B cell (primary cell): ENCODE measurements at regions not wholly inside any gene's neighbourhood (a gene's known extent, or its start where the extent isn't known, plus 50 kb on each side); places are given as distances from the start of the nearest gene placed in this dataset.

ENCODE experiments used
- ATAC-seq: fragments of 200-7000 bp; cut with Tn5 transposase; one replicate; pipeline ENCODE4 v1.10.0; 2021; ENCODE audit warnings: low read depth, mild to moderate bottlenecking, moderate number of reproducible peaks, moderate library complexity
- CTCF ChIA-PET: fragments of 350-600 bp; sonication (Branson Sonifier 250); formaldehyde crosslinking; loops from one replicate; lab custom pipeline; 2021; ENCODE audit warnings: antibody characterized with exemption, inconsistent platforms; lab: Charles Lee
- POLR2A ChIA-PET: fragments of 350-600 bp; sonication (Branson Sonifier 250); formaldehyde crosslinking; loops from one replicate; lab custom pipeline; 2021; ENCODE audit warnings: antibody characterized with exemption; lab: Charles Lee
- DNase-seq: peaks from one replicate; pipeline ENCODE4 v3.0.0; 2013
- H2AFZ ChIP-seq: 2 replicates; pipeline ENCODE4 v1.6.1; 2012; ENCODE audit warnings: mild to moderate bottlenecking, low read depth, low read length; ENCODE audit not compliant: insufficient read depth, poor library complexity, severe bottlenecking
- H3K27ac ChIP-seq, 2 donors: 1 replicate in 1 of 2; 2 replicates in 1 of 2; pipeline ENCODE4 v1.5.1; 2012 to 2013; ENCODE audit warnings: low read length in 2 of 2, mild to moderate bottlenecking in 2 of 2, moderate library complexity in 1 of 2
- H3K27me3 ChIP-seq, 4 experiments: fragments of 200-600 bp in 1 of 4; sonication (generic) in 1 of 4; replicated peaks in 1 of 4; 1 replicate in 2 of 4; 2 replicates in 2 of 4; pipeline versions ENCODE4 v1.6.1 to v1.7.0; 2013 to 2016; ENCODE audit warnings: low read length in 3 of 4, mild to moderate bottlenecking in 2 of 4, mixed read lengths in 1 of 4, moderate library complexity in 1 of 4; ENCODE audit not compliant: insufficient read depth in 4 of 4, control insufficient read depth in 3 of 4; ENCODE audit errors: control extremely low read depth in 1 of 4
- H3K36me3 ChIP-seq, 2 experiments: replicated peaks in 1 of 2; 1 replicate in 1 of 2; 2 replicates in 1 of 2; pipeline versions ENCODE4 v1.6.1 to v1.7.1; 2013; ENCODE audit warnings: low read length in 1 of 2; ENCODE audit not compliant: insufficient read depth in 2 of 2, control insufficient read depth in 1 of 2; ENCODE audit errors: control extremely low read depth in 1 of 2, extremely low read depth in 1 of 2
- H3K4me1 ChIP-seq, 2 donors: fragments of 200-600 bp in 1 of 2; sonication (generic) in 1 of 2; 1 replicate in 1 of 2; 2 replicates in 1 of 2; pipeline versions ENCODE4 v1.5.1 to v1.6.1; 2013 to 2017; ENCODE audit warnings: low read length in 2 of 2; ENCODE audit not compliant: control insufficient read depth in 2 of 2, insufficient read depth in 2 of 2
- H3K4me2 ChIP-seq: replicated peaks from 2 replicates; pipeline ENCODE3; 2012; ENCODE audit warnings: mild to moderate bottlenecking, low read depth, low read length; ENCODE audit not compliant: poor library complexity, severe bottlenecking
- H3K4me3 ChIP-seq, 5 experiments: fragments of 200-600 bp in 1 of 5; sonication (generic) in 1 of 5; 1 replicate in 3 of 5; 2 replicates in 2 of 5; pipeline versions ENCODE4 v1.5.1 to v1.7.0; 2011 to 2016; ENCODE audit warnings: low read length in 4 of 5, mild to moderate bottlenecking in 4 of 5, low read depth in 2 of 5, control low read depth in 1 of 5, moderate library complexity in 1 of 5; ENCODE audit not compliant: insufficient read depth in 1 of 5; ENCODE audit errors: control extremely low read depth in 1 of 5, extremely low read depth in 1 of 5
- H3K79me2 ChIP-seq: fragments of 200-600 bp; sonication (generic); one replicate; pipeline ENCODE4 v1.6.0; 2016; ENCODE audit warnings: low read length; ENCODE audit not compliant: control insufficient read depth, insufficient read depth
- H3K9ac ChIP-seq: fragments of 200-600 bp; sonication (generic); 2 replicates; pipeline ENCODE4 v1.6.1; 2017; ENCODE audit warnings: mild to moderate bottlenecking, low read length, moderate library complexity
- H3K9me3 ChIP-seq, 3 donors: one replicate each; pipeline versions ENCODE4 v1.6.1 to v1.7.1; 2013; ENCODE audit warnings: low read length in 2 of 3; ENCODE audit not compliant: control insufficient read depth in 2 of 3, insufficient read depth in 1 of 3; ENCODE audit errors: control extremely low read depth in 1 of 3
- H4K20me1 ChIP-seq: 2 replicates; pipeline ENCODE4 v1.6.0; 2012; ENCODE audit warnings: mild to moderate bottlenecking, low read length; ENCODE audit not compliant: insufficient read depth, control insufficient read depth, poor library complexity, severe bottlenecking
- H3K27ac Mint-ChIP-seq: one replicate; pipeline ENCODE4 v1.8.0; 2021; ENCODE audit warnings: mixed read lengths
- H3K27me3 Mint-ChIP-seq: one replicate; pipeline ENCODE4 v1.8.0; 2021; ENCODE audit warnings: mixed read lengths
- H3K4me1 Mint-ChIP-seq: one replicate; pipeline ENCODE4 v1.8.0; 2021; ENCODE audit warnings: mixed read lengths
- H3K4me3 Mint-ChIP-seq: one replicate; pipeline ENCODE4 v1.8.0; 2021; ENCODE audit warnings: mixed read lengths
- H3K9me3 Mint-ChIP-seq: one replicate; pipeline ENCODE4 v1.8.0; 2022; ENCODE audit warnings: mixed read lengths; ENCODE audit not compliant: insufficient read depth
- EZH2 ChIP-seq: IDR thresholded peaks from 2 replicates; pipeline ENCODE4 v1.6.1; 2012; ENCODE audit warnings: borderline replicate concordance, low read depth, mild to moderate bottlenecking, moderate library complexity, low read length; ENCODE audit not compliant: insufficient read depth, poor library complexity, severe bottlenecking
- WGBS: methylation state at CpG from one replicate; pipeline ENCODE4 v1.1.5; 2013; ENCODE audit warnings: missing lambda C conversion rate; ENCODE audit not compliant: insufficient coverage; 5-methylcytosine and 5-hydroxymethylcytosine counted together
- intact Hi-C: fragments of 100-400 bp; cut with micrococcal nuclease; formaldehyde crosslinking; loops from one replicate; pipeline ENCODE4 v1.10.0; 2022
- TF ChIP-seq, protein P1 (sequence below): fragments of 200-600 bp; IDR thresholded peaks from one replicate; pipeline ENCODE4 v1.8.0; 2022; ENCODE audit warnings: antibody characterized with exemption, mild to moderate bottlenecking

DNA sequence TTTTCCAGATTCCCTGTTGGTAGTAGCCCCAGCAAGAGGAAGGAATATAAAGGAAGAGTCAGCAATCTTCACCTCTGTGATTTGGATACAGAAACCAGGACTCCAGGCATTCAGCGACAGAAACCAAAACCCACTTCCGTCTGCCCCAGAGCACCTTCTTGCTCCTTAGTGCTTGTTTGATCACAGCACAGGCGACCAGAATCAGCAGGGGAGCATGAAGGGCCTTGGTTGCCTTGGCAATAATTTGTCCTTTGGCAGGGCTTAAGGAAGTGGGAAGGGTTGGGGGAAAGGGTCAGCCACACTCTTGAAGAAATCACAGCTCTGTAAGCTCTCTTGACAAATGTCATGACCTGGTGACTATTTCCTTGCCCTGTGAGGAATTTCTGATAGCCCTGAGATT is 379.6 kb downstream of the OTUD1 start:
- Histone ChIP-seq H3K4me1 (peaks cover 6 to 8% of the 10 kb centered on the region in 2 donors), H3K27ac (no peak overlapping the region), H3K27me3 (no peaks in the 10 kb centered on the region), H3K4me2 (no peak overlapping the region), H3K79me2 (no peaks in the 10 kb centered on the region), H3K4me3 (no peak overlapping the region), H3K36me3 (no peaks in the 10 kb centered on the region), H3K9ac (no peak overlapping the region), H3K9me3 (no peaks in the 10 kb centered on the region), H2AFZ (no peak overlapping the region), H4K20me1 (no peaks in the 10 kb centered on the region)
- ChIA-PET CTCF (no interaction called here), POLR2A (no interaction called here)
- peaks cover 12% of the 10 kb centered on the region for H3K4me1 Mint-ChIP-seq
- intact Hi-C loops, result no loop called here
- no peak for DNase-seq
- 57% methylated on average over 3 of the region's 3 CpGs for WGBS
- no peak overlapping the region for H3K4me3 Mint-ChIP-seq
- no peaks in the 10 kb centered on the region for H3K9me3 Mint-ChIP-seq
- no peak overlapping the region for H3K27ac Mint-ChIP-seq
- ATAC-seq, result no peak
- no peaks in the 10 kb centered on the region for H3K27me3 Mint-ChIP-seq
- TF ChIP-seq EZH2, result no peak
- TF ChIP-seq, protein P1, sequence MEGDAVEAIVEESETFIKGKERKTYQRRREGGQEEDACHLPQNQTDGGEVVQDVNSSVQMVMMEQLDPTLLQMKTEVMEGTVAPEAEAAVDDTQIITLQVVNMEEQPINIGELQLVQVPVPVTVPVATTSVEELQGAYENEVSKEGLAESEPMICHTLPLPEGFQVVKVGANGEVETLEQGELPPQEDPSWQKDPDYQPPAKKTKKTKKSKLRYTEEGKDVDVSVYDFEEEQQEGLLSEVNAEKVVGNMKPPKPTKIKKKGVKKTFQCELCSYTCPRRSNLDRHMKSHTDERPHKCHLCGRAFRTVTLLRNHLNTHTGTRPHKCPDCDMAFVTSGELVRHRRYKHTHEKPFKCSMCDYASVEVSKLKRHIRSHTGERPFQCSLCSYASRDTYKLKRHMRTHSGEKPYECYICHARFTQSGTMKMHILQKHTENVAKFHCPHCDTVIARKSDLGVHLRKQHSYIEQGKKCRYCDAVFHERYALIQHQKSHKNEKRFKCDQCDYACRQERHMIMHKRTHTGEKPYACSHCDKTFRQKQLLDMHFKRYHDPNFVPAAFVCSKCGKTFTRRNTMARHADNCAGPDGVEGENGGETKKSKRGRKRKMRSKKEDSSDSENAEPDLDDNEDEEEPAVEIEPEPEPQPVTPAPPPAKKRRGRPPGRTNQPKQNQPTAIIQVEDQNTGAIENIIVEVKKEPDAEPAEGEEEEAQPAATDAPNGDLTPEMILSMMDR, result no peak

DNA sequence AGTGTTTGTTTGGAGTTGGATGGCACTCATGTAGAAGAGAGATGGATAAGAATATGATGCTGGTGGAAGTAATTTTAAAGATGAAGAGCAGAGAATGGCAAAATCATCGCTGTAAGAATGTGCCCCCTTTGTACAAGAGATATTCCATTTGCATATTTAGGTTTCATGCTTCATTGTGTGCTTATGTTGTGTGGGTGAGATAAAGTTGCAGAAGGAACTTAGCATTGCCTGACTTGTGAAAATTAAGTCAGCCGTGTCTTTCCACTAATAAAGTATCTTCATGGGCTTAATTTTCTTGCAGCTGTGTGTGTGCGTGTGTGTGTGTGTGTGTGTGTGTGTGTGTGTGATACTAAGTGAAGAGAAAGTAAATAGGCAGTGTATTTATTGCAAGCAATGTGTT is 381.9 kb downstream of the OTUD1 start:
- H3K27ac Mint-ChIP-seq, result no peak overlapping the region
- ATAC-seq (no peak), DNase-seq (no peak)
- Histone ChIP-seq H2AFZ (no peak overlapping the region), H3K4me2 (no peak overlapping the region), H3K9ac (no peak overlapping the region), H3K36me3 (no peaks in the 10 kb centered on the region), H3K9me3 (no peaks in the 10 kb centered on the region), H4K20me1 (no peaks in the 10 kb centered on the region), H3K4me1 (peaks cover 6 to 8% of the 10 kb centered on the region in 2 donors), H3K4me3 (no peak overlapping the region), H3K27ac (no peak overlapping the region), H3K27me3 (no peaks in the 10 kb centered on the region), H3K79me2 (no peaks in the 10 kb centered on the region)
- ChIA-PET POLR2A (no interaction called here), CTCF (no interaction called here)
- no peak for TF ChIP-seq EZH2
- TF ChIP-seq, protein P1, result no peak
- intact Hi-C loops, result no loop called here
- no peaks in the 10 kb centered on the region for H3K27me3 Mint-ChIP-seq
- H3K4me3 Mint-ChIP-seq, result no peak overlapping the region
- H3K9me3 Mint-ChIP-seq, result no peaks in the 10 kb centered on the region
- H3K4me1 Mint-ChIP-seq, result peaks cover 12% of the 10 kb centered on the region
- WGBS, result 0% methylated on average over 1 of the region's 3 CpGs
